HepG2 (cell line): ENCODE measurements at regions not wholly inside any gene's neighbourhood (a gene's known extent, or its start where the extent isn't known, plus 50 kb on each side); places are given as distances from the start of the nearest gene placed in this dataset.

Experiments
- ATAC-seq: fragments of 200-7000 bp; cut with Tn5 transposase; 3 replicates; pipeline ENCODE4 v1.9.1; 2020; ENCODE audit warnings: mild to moderate bottlenecking, moderate library complexity
- BruUV-seq: library from RNA; stranded (reverse); fragments of 400-500 nt; replicated peaks from 2 replicates; lab custom pipeline; 2021; lab: Mats Ljungman, UMichigan
- CTCF ChIA-PET: fragments of 300-600 bp; formaldehyde crosslinking; extraction: SDS; loops from one replicate; lab custom pipeline; 2021; ENCODE audit warnings: low total read pairs, inconsistent platforms, low intra/inter-chr PET ratio; lab: Yijun Ruan, JAX
- POLR2A ChIA-PET: fragments of 350-600 bp; sonication (Branson Sonifier 250); formaldehyde crosslinking; loops from one replicate; lab custom pipeline; 2020; ENCODE audit warnings: antibody characterized with exemption, inconsistent platforms; lab: Yijun Ruan, JAX
- DNase-seq: peaks from one replicate; pipeline ENCODE4 v3.0.0-alpha.2; 2015; ENCODE audit warnings: low spot score
- FAIRE-seq: peaks from 3 replicates; lab custom pipeline; 2011; peaks lifted over from hg19 to GRCh38; lab: Jason Lieb, UNC
- H2AFZ ChIP-seq: one replicate; pipeline ENCODE4 v1.6.1; 2011; ENCODE audit warnings: low read length, inconsistent platforms
- H3K27ac ChIP-seq: fragments of 300-600 bp; 3 replicates; pipeline ENCODE4 v1.8.0; 2011; ENCODE audit warnings: mixed run types, mild to moderate bottlenecking, mixed read lengths, low read length, inconsistent platforms; ENCODE audit not compliant: insufficient read depth; ENCODE audit errors: extremely low read length
- H3K27me3 ChIP-seq, 2 experiments: fragments of 200-600 bp in 1 of 2; 2 replicates in 1 of 2; 3 replicates in 1 of 2; pipeline versions ENCODE4 v1.6.0 to v1.8.0; 2011; ENCODE audit warnings: low read length in 2 of 2, mild to moderate bottlenecking in 2 of 2, moderate library complexity in 2 of 2, inconsistent platforms in 1 of 2; ENCODE audit not compliant: insufficient read depth in 2 of 2, control insufficient read depth in 1 of 2
- H3K36me3 ChIP-seq, 2 experiments: fragments of 200-600 bp in 1 of 2; replicated peaks in 1 of 2; 2 replicates in 1 of 2; 3 replicates in 1 of 2; pipeline versions ENCODE4 v1.5.1 to v1.8.0; 2011; ENCODE audit warnings: low read length in 2 of 2, inconsistent platforms in 1 of 2; ENCODE audit not compliant: insufficient read depth in 2 of 2, control insufficient read depth in 1 of 2
- H3K4me1 ChIP-seq: 2 replicates; pipeline ENCODE4 v1.5.1; 2012; ENCODE audit warnings: low read length, inconsistent platforms; ENCODE audit not compliant: insufficient read depth
- H3K4me2 ChIP-seq: 2 replicates; pipeline ENCODE4 v1.6.0; 2011; ENCODE audit warnings: low read depth, low read length, inconsistent platforms
- H3K4me3 ChIP-seq, 3 experiments: fragments of 200-600 bp in 1 of 3; sonication (generic), shearing (Covaris generic) in 1 of 3; replicated peaks in 1 of 3; 2 replicates each; pipeline ENCODE4 v1.5.1; 2011 to 2016; ENCODE audit warnings: low read length in 3 of 3, inconsistent platforms in 2 of 3, low read depth in 2 of 3, mild to moderate bottlenecking in 2 of 3, control low read depth in 1 of 3, mixed read lengths in 1 of 3; ENCODE audit not compliant: insufficient read depth in 1 of 3
- H3K79me2 ChIP-seq: one replicate; pipeline ENCODE4 v1.6.1; 2011; ENCODE audit warnings: low read length, inconsistent platforms; ENCODE audit not compliant: insufficient read depth
- H3K9ac ChIP-seq: 2 replicates; pipeline ENCODE4 v1.6.0; 2011; ENCODE audit warnings: mild to moderate bottlenecking, low read depth, low read length, inconsistent platforms; ENCODE audit not compliant: insufficient read depth
- H3K9me3 ChIP-seq: 2 replicates; pipeline ENCODE4 v1.5.1; 2012; ENCODE audit warnings: mild to moderate bottlenecking, low read length
- H4K20me1 ChIP-seq: 2 replicates; pipeline ENCODE4 v1.6.0; 2011; ENCODE audit warnings: inconsistent platforms, mild to moderate bottlenecking, low read length, moderate library complexity; ENCODE audit not compliant: insufficient read depth
- ATF1 ChIP-seq: IDR thresholded peaks from 2 replicates; pipeline ENCODE4 v1.6.1; 2016; ENCODE audit warnings: mild to moderate bottlenecking, control low read depth
- CEBPZ ChIP-seq: IDR thresholded peaks from 2 replicates; pipeline ENCODE4 v1.6.1; 2012; ENCODE audit warnings: low read length, improper control_type of control experiment
- CHD2 ChIP-seq: IDR thresholded peaks from 2 replicates; pipeline ENCODE4 v1.6.1; 2011; ENCODE audit warnings: low read depth, low read length, improper control_type of control experiment
- E2F5 ChIP-seq: sonication (generic); formaldehyde crosslinking; conservative IDR thresholded peaks from 2 replicates; pipeline ENCODE4 v1.4.0; 2020; ENCODE audit warnings: missing genetic modification reagents
- HDAC2 ChIP-seq: sonication (generic); formaldehyde crosslinking; IDR thresholded peaks from 2 replicates; pipeline ENCODE4 v1.4.0; 2020; ENCODE audit warnings: missing genetic modification reagents
- HNF4G ChIP-seq, 2 experiments: sonication (generic) in 1 of 2; formaldehyde crosslinking in 1 of 2; IDR thresholded peaks; 2 replicates each; pipeline versions ENCODE4 v1.4.0 to v1.6.1; 2011 to 2020; ENCODE audit warnings: borderline replicate concordance in 2 of 2, low read depth in 2 of 2, mild to moderate bottlenecking in 2 of 2, low read length in 1 of 2, missing genetic modification reagents in 1 of 2, moderate library complexity in 1 of 2
- KDM3A ChIP-seq: IDR thresholded peaks from 2 replicates; pipeline ENCODE4 v1.6.1; 2018; ENCODE audit warnings: low read depth, missing compliant biosample characterization
- PLRG1 ChIP-seq: fragments of 450-650 bp; conservative IDR thresholded peaks from 2 replicates; pipeline ENCODE4 v1.6.1; 2016
- SKI ChIP-seq: fragments of 450-650 bp; IDR thresholded peaks from one replicate; pipeline ENCODE4 v1.6.1; 2018; ENCODE audit warnings: mild to moderate bottlenecking; ENCODE audit not compliant: partially characterized antibody
- ZC3H4 ChIP-seq: sonication (generic); formaldehyde crosslinking; IDR thresholded peaks from 2 replicates; pipeline ENCODE4 v1.4.0; 2020; ENCODE audit warnings: missing genetic modification reagents, borderline replicate concordance
- ZNF414 ChIP-seq: sonication (generic); formaldehyde crosslinking; IDR thresholded peaks from 2 replicates; pipeline ENCODE4 v1.5.0; 2020; ENCODE audit warnings: missing genetic modification reagents
- ZNF460 ChIP-seq: sonication (generic); formaldehyde crosslinking; IDR thresholded peaks from 2 replicates; pipeline ENCODE4 v1.5.1; 2020; ENCODE audit warnings: missing genetic modification reagents, mild to moderate bottlenecking, borderline replicate concordance
- ZNF678 ChIP-seq: sonication (generic); formaldehyde crosslinking; IDR thresholded peaks from 2 replicates; pipeline ENCODE4 v1.4.0; 2020; ENCODE audit warnings: mild to moderate bottlenecking, missing genetic modification reagents
- ZNF841 ChIP-seq: sonication (generic); formaldehyde crosslinking; IDR thresholded peaks from 2 replicates; pipeline ENCODE4 v1.8.1; 2023; ENCODE audit warnings: missing genetic modification reagents, borderline replicate concordance
- ZSCAN25 ChIP-seq: sonication (generic); formaldehyde crosslinking; IDR thresholded peaks from 2 replicates; pipeline ENCODE4 v1.8.0; 2022; ENCODE audit warnings: mild to moderate bottlenecking, missing genetic modification reagents
- WGBS: methylation state at CpG from one replicate; pipeline ENCODE4 v1.1.6; 2017; ENCODE audit warnings: low lambda C conversion rate; 5-methylcytosine and 5-hydroxymethylcytosine counted together
- in situ Hi-C: cut with HindIII; loops from 2 replicates; pipeline ENCODE4 v1.10.0; 2017; ENCODE audit warnings: low pct_unique_long_range_greater_than_20kb; ENCODE audit not compliant: extremely low pct_ligation_motif_present
- intact Hi-C: fragments of 100-400 bp; cut with micrococcal nuclease; formaldehyde crosslinking; loops from one replicate; pipeline ENCODE4 v1.10.0; 2022; ENCODE audit not compliant: unreplicated experiment

- CTCF ChIA-PET, result no interaction called here
These were observed 109.7 kb upstream of the UPP2 start for GRCh38 chr2:157991932-157992331.

GRCh38 chr2:157990173-157990572 is 111.5 kb upstream of the UPP2 start:
- no peaks in the 10 kb centered on the region for H4K20me1 ChIP-seq
- no peak overlapping the region for H2AFZ ChIP-seq
- ChIA-PET POLR2A (no interaction called here), CTCF (no interaction called here)
- H3K36me3 ChIP-seq, result no peaks in the 10 kb centered on the region
- ATAC-seq (no peak), FAIRE-seq (no peak), DNase-seq (no peak)
- H3K27ac ChIP-seq, result no peak overlapping the region
- H3K4me2 ChIP-seq, result no peak overlapping the region
- no peaks in the 10 kb centered on the region for H3K27me3 ChIP-seq
- no peaks in the 10 kb centered on the region for H3K9me3 ChIP-seq
- no peaks in the 10 kb centered on the region for H3K4me1 ChIP-seq
- no peak overlapping the region for H3K9ac ChIP-seq
- no peak overlapping the region for H3K4me3 ChIP-seq
- WGBS, result 14% methylated on average over 5 of the region's 5 CpGs
- no peaks in the 10 kb centered on the region for H3K79me2 ChIP-seq
- intact Hi-C loops (no loop called here), in situ Hi-C loops (no loop called here)
- no TSS peak for BruUV-seq
- TF ChIP-seq HDAC2 (no peak), KDM3A (CRISPR knock-in tag) (no peak), HNF4G (IDR thresholded peaks at IDR 0.05; ENCODE audit: borderline replicate concordance, low read depth, low read length) (no peak), HNF4G (CRISPR knock-in tag; IDR thresholded peaks at IDR 0.05; ENCODE audit: borderline replicate concordance, low read depth) (no peak), ZNF460 (CRISPR knock-in tag) (no peak), ZNF414 (no peak), CEBPZ (no peak), SKI (no peak)

More at GRCh38 chr2:157991932-157992331, 109.7 kb upstream of the UPP2 start:
- Histone ChIP-seq H3K79me2 (no peaks in the 10 kb centered on the region), H3K4me3 (no peak overlapping the region), H3K9ac (no peak overlapping the region), H3K4me1 (no peaks in the 10 kb centered on the region)
- DNase-seq, result no peak
- no TSS peak for BruUV-seq
- in situ Hi-C loops, result no loop called here
- TF ChIP-seq CHD2, result no peak
- TF ChIP-seq ZSCAN25, result no peak
- TF ChIP-seq PLRG1, result no peak
- no peak for TF ChIP-seq E2F5 (CRISPR knock-in tag)
- TF ChIP-seq ZC3H4 (CRISPR knock-in tag), result no peak
- TF ChIP-seq ATF1, result no peak
- no peak for TF ChIP-seq ZNF678 (CRISPR knock-in tag)
- no peak for TF ChIP-seq ZNF841
- TF ChIP-seq, all 625 proteins: peak for 0
- Histone ChIP-seq H4K20me1 (no peaks in the 10 kb centered on the region), H2AFZ (no peak overlapping the region), H3K27me3 (no peaks in the 10 kb centered on the region), H3K9me3 (no peaks in the 10 kb centered on the region), H3K4me2 (no peak overlapping the region), H3K27ac (no peak overlapping the region), H3K36me3 (no peaks in the 10 kb centered on the region)
- under 1% methylated on average over 6 of the region's 6 CpGs for WGBS
- intact Hi-C loops, result no loop called here
- FAIRE-seq (no peak), ATAC-seq (no peak)
- POLR2A ChIA-PET, result no interaction called here
